Posterior vena cava (tissue), 2 donors: ENCODE measurements at regions not wholly inside any gene's neighbourhood (a gene's known extent, or its start where the extent isn't known, plus 50 kb on each side); places are given as distances from the start of the nearest gene placed in this dataset.
"Not testable (repeated sequence)": the region's sequence is repeated elsewhere in the genome, so short reads cannot be mapped to it uniquely, and the experiment has no call there.

Source experiments
- DNase-seq: peaks from one replicate; pipeline ENCODE4 v3.0.0-alpha.2; 2020; ENCODE audit warnings: low spot score
- intact Hi-C, 2 donors: fragments of 100-400 bp; cut with DNase I; formaldehyde crosslinking; loops; one replicate each; pipeline versions ENCODE4 v1.14.1 to v1.14.2; 2022 to 2023
- donor health status: DM: yes; HTN: yes; CAD: no.
- donor health status: DM: yes; HTN: yes; CAD: no.

- intact Hi-C loops, result no loop called here
- DNase-seq, result no peak
Measured at GRCh38 chr10:53667063-53667462, 894.5 kb upstream of the MBL2 start.

- DNase-seq, result no peak
- intact Hi-C loops, result no loop called here
Measured at GRCh38 chr10:53664282-53665019, 891.9 kb upstream of the MBL2 start.

GRCh38 chr10:53650794-53651193, 878.2 kb upstream of the MBL2 start:
- intact Hi-C loops, result no loop called here
- no peak for DNase-seq

- intact Hi-C loops, DNase-seq: not testable (repeated sequence)
Measured at GRCh38 chr10:53647221-53647620, 874.6 kb upstream of the MBL2 start.

GRCh38 chr10:53646525-53646924, 873.9 kb upstream of the MBL2 start:
- intact Hi-C loops, result no loop called here
- DNase-seq, result no peak

DNA sequence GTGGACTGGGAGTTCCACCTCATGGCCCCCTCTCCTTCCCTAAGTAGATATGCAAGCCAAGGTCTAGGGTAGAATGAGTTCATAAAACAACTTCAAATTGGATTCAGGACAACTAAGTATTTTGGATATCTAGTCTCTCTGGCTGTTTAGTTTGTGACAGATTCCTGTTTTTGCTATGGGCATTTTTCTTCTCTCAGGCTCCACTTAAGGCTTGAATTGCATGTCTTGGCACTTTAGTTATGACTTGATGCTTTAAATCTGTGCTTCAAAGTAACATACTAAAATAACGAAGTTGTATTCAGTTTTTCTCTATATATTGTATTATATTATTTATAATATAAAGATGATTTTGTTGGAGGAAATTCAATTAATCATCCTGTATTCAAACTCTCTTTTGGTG, 873.4 kb upstream of the MBL2 start:
- intact Hi-C loops, result no loop called here
- no peak for DNase-seq

- DNase-seq, result no peak
- intact Hi-C loops, result loop anchor here in 1 of 2 donors (5.0 kb wide), 1 partner anchor 1874 kb away; no protein-coding TSS in a partner anchor
Measured at GRCh38 chr10:53638006-53638405, 865.4 kb upstream of the MBL2 start.

DNA sequence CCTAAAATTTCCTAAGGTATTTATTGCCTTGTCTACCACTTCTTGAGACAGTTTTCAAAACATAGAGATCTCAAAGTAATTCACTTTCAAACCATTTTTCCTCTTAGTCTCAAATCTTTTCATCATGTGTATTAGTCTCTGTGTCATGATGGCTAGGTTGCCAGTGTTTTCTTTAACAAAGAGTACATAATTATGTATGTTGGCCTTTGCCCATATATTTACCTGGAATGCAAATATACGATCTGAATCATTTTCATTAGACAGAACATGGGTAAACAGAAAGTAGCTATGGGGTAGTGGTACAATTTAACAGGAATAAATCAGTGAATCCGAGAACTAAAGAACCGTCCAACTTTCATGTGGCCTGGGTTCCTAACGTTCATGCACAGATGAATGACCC, 852.1 kb upstream of the MBL2 start:
- no peak for DNase-seq
- intact Hi-C loops, result no loop called here

DNA sequence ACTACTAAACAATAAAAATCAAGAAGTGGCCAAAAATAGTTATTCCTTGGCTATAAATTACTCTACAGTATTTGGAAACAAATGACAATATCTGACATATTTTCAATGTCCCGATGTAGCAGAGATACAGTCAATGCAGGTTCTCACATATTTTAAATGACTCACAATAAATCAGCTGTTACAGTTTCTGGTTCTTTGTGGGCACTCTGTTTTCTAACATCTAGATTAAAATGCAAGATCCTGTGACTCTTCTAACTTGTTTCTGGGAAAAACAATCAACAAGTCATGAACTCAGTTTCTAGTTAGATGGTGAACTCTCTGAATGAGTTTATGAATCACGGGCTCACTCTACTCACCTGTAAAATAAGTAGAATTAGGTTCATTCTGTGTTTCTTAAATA, 849.6 kb upstream of the MBL2 start:
- no peak for DNase-seq
- intact Hi-C loops, result no loop called here

GRCh38 chr10:53619671-53620070, 847.1 kb upstream of the MBL2 start:
- intact Hi-C loops, result no loop called here

DNA sequence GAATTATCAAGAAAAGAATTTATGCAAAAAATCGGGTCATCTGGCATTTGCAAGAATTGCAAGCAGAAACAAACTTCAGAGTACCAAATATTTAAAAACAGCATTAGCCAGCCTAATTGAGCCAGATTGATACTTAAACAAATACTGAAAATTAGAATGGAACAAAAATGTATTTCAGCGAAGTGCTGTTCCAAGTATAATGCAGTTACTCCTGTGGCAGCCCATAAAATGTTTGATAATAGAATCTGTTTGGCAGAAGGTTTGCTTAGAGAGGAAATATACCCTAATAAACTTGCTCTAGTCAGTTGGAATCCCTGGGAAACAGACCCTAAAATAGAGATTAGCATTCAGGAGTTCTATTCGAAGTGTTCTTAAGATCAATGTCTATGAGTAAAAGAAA, 835.1 kb upstream of the MBL2 start:
- intact Hi-C loops, result no loop called here
- DNase-seq, result no peak

More at GRCh38 chr10:53619671-53620070, 847.1 kb upstream of the MBL2 start:
- DNase-seq, result no peak

GRCh38 chr10:53606981-53607380, 834.4 kb upstream of the MBL2 start:
- intact Hi-C loops, result no loop called here
- DNase-seq, result no peak

- no peak for DNase-seq
- intact Hi-C loops, result no loop called here
Measured at GRCh38 chr10:53601260-53601875, 828.8 kb upstream of the MBL2 start.

DNA sequence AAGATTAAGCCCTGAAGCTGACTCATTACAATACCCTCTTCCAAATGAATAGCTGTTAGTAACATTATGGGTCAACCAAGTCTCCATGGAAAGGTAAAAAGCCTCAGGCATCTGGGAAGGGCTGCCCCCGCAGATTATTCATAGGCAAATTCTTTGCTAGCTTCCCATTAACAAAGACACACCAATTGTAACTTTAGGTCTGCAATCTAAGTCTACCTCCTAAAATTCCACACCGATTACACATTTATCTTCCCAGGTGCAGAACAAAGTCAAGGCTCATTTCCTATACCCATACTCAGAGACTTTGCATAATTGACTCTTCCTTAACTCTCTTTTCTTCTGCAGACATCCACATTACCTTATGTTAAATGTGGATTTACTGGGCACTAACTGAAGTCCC, 826.3 kb upstream of the MBL2 start:
- intact Hi-C loops, result no loop called here
- no peak for DNase-seq

GRCh38 chr10:53597835-53598251, 825.3 kb upstream of the MBL2 start:
- intact Hi-C loops, result no loop called here
- no peak for DNase-seq

DNA sequence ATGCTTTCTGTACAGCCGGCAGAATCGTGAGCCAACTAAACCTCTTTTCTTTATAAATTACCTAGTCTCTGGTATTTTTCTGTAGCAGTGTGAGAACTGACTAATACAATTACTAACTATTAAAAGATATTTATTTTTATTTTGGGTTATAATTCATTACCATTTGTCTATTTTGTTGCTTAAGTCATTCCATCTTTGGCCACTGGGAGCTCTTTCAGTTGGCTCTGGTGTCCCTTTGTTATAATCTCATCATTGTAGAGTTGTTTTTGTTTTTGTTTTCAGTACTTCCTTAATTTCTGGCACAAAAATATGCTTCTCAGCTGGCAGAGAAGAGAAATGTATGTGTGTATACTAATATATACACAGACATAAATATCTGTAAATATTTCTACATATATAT, 807.9 kb upstream of the MBL2 start:
- DNase-seq, result no peak
- intact Hi-C loops, result no loop called here

DNA sequence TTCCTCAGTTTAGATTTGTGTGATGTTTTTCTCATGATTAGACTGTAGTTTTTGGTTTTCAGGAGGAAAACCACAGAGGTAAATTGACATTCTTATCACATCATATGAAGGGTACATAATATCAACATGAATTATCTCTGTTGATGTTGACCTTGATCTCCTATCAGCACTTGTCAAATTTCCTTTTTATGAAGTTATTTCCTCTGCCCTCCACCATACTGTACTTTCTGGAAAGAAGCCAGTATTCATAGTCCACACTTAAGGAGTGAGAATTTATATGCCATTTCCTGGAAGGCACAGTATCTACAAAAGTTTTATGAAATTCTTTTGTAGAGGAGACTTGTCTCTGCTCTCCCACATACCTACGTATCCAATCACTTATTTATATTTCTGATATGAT, 807.2 kb upstream of the MBL2 start:
- DNase-seq, result no peak
- intact Hi-C loops, result no loop called here

GRCh38 chr10:53574024-53574423, 801.4 kb upstream of the MBL2 start:
- intact Hi-C loops, result no loop called here
- DNase-seq, result no peak

DNA sequence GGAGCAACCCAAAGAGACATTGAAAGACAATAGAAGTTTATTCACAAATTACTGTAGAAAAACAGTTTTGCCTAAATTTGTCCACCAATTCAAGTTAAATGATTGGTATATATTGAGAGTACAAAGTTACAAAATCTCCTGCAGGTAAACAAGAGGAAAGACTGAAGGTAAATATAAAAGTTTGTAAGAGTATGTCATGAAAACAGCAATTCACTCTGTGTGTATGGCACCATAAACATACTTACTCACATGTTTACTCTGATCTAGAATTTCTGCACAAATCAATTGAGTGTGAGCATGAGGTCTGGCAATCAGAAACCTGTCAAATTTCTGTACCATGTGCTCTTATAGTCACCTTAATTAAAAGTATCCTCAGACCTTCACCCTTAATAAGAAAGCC, 800.9 kb upstream of the MBL2 start:
- DNase-seq, result no peak
- intact Hi-C loops, result no loop called here

GRCh38 chr10:53572799-53573198, 800.2 kb upstream of the MBL2 start:
- intact Hi-C loops, result no loop called here
- no peak for DNase-seq

GRCh38 chr10:53570221-53570620, 797.6 kb upstream of the MBL2 start:
- no peak for DNase-seq

More at GRCh38 chr10:53570221-53570620, 797.6 kb upstream of the MBL2 start:
- intact Hi-C loops, result no loop called here
